H9 (cell line): ENCODE measurements at regions not wholly inside any gene's neighbourhood (a gene's known extent, or its start where the extent isn't known, plus 50 kb on each side); places are given as distances from the start of the nearest gene placed in this dataset.

Experiments
- DNase-seq: peaks from one replicate; pipeline ENCODE4 v3.0.0-alpha.2; 2017
- H2AFZ ChIP-seq: one replicate; pipeline ENCODE4 v1.6.1; 2013; ENCODE audit warnings: mild to moderate bottlenecking, low read length, control low read depth, moderate library complexity
- H2AK5ac ChIP-seq: 2 replicates; pipeline ENCODE4 v1.6.1; 2013; ENCODE audit warnings: low read length, control low read depth, mixed read lengths; ENCODE audit not compliant: insufficient read length
- H2BK120ac ChIP-seq: one replicate; pipeline ENCODE4 v1.6.1; 2013; ENCODE audit warnings: low read depth, mild to moderate bottlenecking, low read length, control low read depth, inconsistent platforms; ENCODE audit not compliant: poor library complexity, severe bottlenecking
- H2BK12ac ChIP-seq: 2 replicates; pipeline ENCODE4 v1.6.1; 2013; ENCODE audit warnings: low read length, control low read depth, mixed read lengths, low read depth; ENCODE audit not compliant: insufficient read length
- H2BK15ac ChIP-seq: 2 replicates; pipeline ENCODE4 v1.6.1; 2013; ENCODE audit warnings: low read depth, low read length, control low read depth
- H2BK20ac ChIP-seq: one replicate; pipeline ENCODE4 v1.6.1; 2013; ENCODE audit warnings: low read depth, mild to moderate bottlenecking, low read length, control low read depth, inconsistent platforms; ENCODE audit not compliant: poor library complexity, severe bottlenecking
- H2BK5ac ChIP-seq: 2 replicates; pipeline ENCODE4 v1.6.1; 2013; ENCODE audit warnings: low read length, control low read depth, mixed read lengths; ENCODE audit not compliant: insufficient read length
- H3K14ac ChIP-seq: 2 replicates; pipeline ENCODE4 v1.6.1; 2013; ENCODE audit warnings: low read length, control low read depth; ENCODE audit not compliant: insufficient read depth
- H3K18ac ChIP-seq: 2 replicates; pipeline ENCODE4 v1.6.1; 2013; ENCODE audit warnings: low read depth, mild to moderate bottlenecking, mixed read lengths, low read length, control low read depth; ENCODE audit not compliant: insufficient read length
- H3K23ac ChIP-seq: 2 replicates; pipeline ENCODE4 v1.6.1; 2013; ENCODE audit warnings: low read length, control low read depth, mixed read lengths, low read depth; ENCODE audit not compliant: insufficient read length
- H3K23me2 ChIP-seq: 2 replicates; pipeline ENCODE4 v1.6.1; 2013; ENCODE audit warnings: low read depth, mild to moderate bottlenecking, mixed read lengths, low read length, control low read depth; ENCODE audit not compliant: insufficient read length, poor library complexity, severe bottlenecking
- H3K27ac ChIP-seq: 2 replicates; pipeline ENCODE4 v1.5.1; 2013; ENCODE audit warnings: low read length, control low read depth, mixed read lengths, low read depth; ENCODE audit not compliant: insufficient read length
- H3K27me3 ChIP-seq: 2 replicates; pipeline ENCODE4 v1.6.1; 2013; ENCODE audit warnings: low read length, control low read depth, inconsistent platforms; ENCODE audit not compliant: insufficient read depth
- H3K4ac ChIP-seq: 2 replicates; pipeline ENCODE4 v1.6.1; 2013; ENCODE audit warnings: low read depth, mild to moderate bottlenecking, control low read depth, inconsistent platforms, low read length, moderate library complexity
- H3K4me1 ChIP-seq: 2 replicates; pipeline ENCODE4 v1.6.1; 2013; ENCODE audit warnings: low read length, control low read depth, inconsistent platforms; ENCODE audit not compliant: insufficient read depth
- H3K4me2 ChIP-seq: 2 replicates; pipeline ENCODE4 v1.6.1; 2013; ENCODE audit warnings: low read length, control low read depth, mixed read lengths; ENCODE audit not compliant: insufficient read length, insufficient read depth
- H3K56ac ChIP-seq: 2 replicates; pipeline ENCODE4 v1.6.1; 2013; ENCODE audit warnings: low read depth, mild to moderate bottlenecking, mixed read lengths, low read length, control low read depth; ENCODE audit not compliant: insufficient read length
- H3K79me1 ChIP-seq: 2 replicates; pipeline ENCODE4 v1.6.1; 2013; ENCODE audit warnings: low read depth, mild to moderate bottlenecking, moderate library complexity, low read length, control low read depth, inconsistent platforms; ENCODE audit not compliant: insufficient read depth, poor library complexity, severe bottlenecking
- H3K79me2 ChIP-seq: 2 replicates; pipeline ENCODE4 v1.6.1; 2013; ENCODE audit warnings: low read length, control low read depth, inconsistent platforms; ENCODE audit not compliant: insufficient read depth
- H3K9ac ChIP-seq: 2 replicates; pipeline ENCODE4 v1.6.1; 2013; ENCODE audit warnings: low read length, control low read depth, mixed read lengths; ENCODE audit not compliant: insufficient read length; ENCODE audit errors: extremely low read depth
- H3K9me3 ChIP-seq: one replicate; pipeline ENCODE4 v1.6.1; 2013; ENCODE audit warnings: low read depth, low read length, inconsistent platforms; ENCODE audit not compliant: control insufficient read depth
- H3T11ph ChIP-seq: one replicate; pipeline ENCODE4 v1.6.1; 2013; ENCODE audit warnings: mild to moderate bottlenecking, low read length, control low read depth, inconsistent platforms
- H4K20me1 ChIP-seq: one replicate; pipeline ENCODE4 v1.6.1; 2013; ENCODE audit not compliant: control insufficient read depth, insufficient read length, insufficient read depth
- H4K5ac ChIP-seq: 2 replicates; pipeline ENCODE4 v1.6.1; 2013; ENCODE audit warnings: low read depth, mild to moderate bottlenecking, mixed read lengths, low read length, control low read depth; ENCODE audit not compliant: insufficient read length
- H4K8ac ChIP-seq: replicated peaks from 2 replicates; pipeline ENCODE4 v1.6.1; 2013; ENCODE audit warnings: low read length, control low read depth, mixed read lengths, low read depth; ENCODE audit not compliant: insufficient read length
- H4K91ac ChIP-seq: 2 replicates; pipeline ENCODE4 v1.6.1; 2013; ENCODE audit warnings: low read depth, mild to moderate bottlenecking, moderate library complexity, mixed read lengths, low read length, control low read depth; ENCODE audit not compliant: insufficient read length
- H3K27ac Mint-ChIP-seq, 3 experiments: 2 replicates in 2 of 3; 3 replicates in 1 of 3; pipeline ENCODE4 v1.8.0; 2020 to 2021; ENCODE audit warnings: mixed read lengths in 3 of 3, mild to moderate bottlenecking in 1 of 3, moderate library complexity in 1 of 3
- H3K27me3 Mint-ChIP-seq: 2 replicates; pipeline ENCODE4 v1.8.0; 2021; ENCODE audit warnings: low read depth, mild to moderate bottlenecking, moderate library complexity, mixed read lengths
- H3K36me3 Mint-ChIP-seq, 3 experiments: 2 replicates in 2 of 3; 3 replicates in 1 of 3; pipeline ENCODE4 v1.8.0; 2020 to 2021; ENCODE audit warnings: low read depth in 3 of 3, mixed read lengths in 3 of 3; ENCODE audit not compliant: insufficient read depth in 1 of 3
- H3K4me1 Mint-ChIP-seq, 2 experiments: 2 replicates each; pipeline ENCODE4 v1.8.0; 2020; ENCODE audit warnings: mixed read lengths in 2 of 2
- H3K4me3 Mint-ChIP-seq, 2 experiments: 2 replicates in 1 of 2; 3 replicates in 1 of 2; pipeline ENCODE4 v1.8.0; 2020 to 2021; ENCODE audit warnings: mild to moderate bottlenecking in 2 of 2, mixed read lengths in 2 of 2, moderate library complexity in 1 of 2
- H3K9me3 Mint-ChIP-seq, 2 experiments: 2 replicates in 1 of 2; 3 replicates in 1 of 2; pipeline ENCODE4 v1.8.0; 2020; ENCODE audit warnings: mild to moderate bottlenecking in 2 of 2, mixed read lengths in 2 of 2, moderate library complexity in 1 of 2
- WGBS: extraction: QIAGEN DNeasy Blood & Tissue Kit; methylation state at CpG from one replicate; pipeline ENCODE4 v1.1.7; 2013; ENCODE audit warnings: missing lambda C conversion rate, low lambda C conversion rate, mixed read lengths; ENCODE audit not compliant: insufficient read length; ENCODE audit errors: extremely low coverage; 5-methylcytosine and 5-hydroxymethylcytosine counted together
- TF ChIP-seq, protein P1 (sequence below): fragments of 200-600 bp; sonication (generic); conservative IDR thresholded peaks from 3 replicates; pipeline ENCODE4 v1.8.0; 2021; ENCODE audit warnings: antibody characterized with exemption, mild to moderate bottlenecking

DNA sequence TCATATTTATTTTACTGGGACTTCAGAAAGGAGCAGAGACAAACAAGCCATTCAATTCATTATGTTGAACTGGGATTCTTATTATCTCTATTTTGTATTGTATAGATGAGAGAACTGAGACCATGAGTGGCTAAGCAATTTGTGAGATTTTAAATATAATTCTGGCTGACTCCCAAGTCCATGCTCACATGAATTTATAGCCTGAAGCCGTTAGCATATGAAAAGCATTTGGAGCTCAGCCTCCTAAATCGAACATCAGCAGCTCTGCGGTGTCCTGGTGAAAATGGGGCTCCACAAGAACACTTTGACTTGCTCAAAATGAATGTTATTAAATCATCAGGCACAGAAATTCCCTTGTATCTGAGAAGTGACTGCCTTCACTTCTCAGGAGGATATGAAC, 96.8 kb upstream of the DPT start:
- H3K18ac ChIP-seq = no peak overlapping the region
- no peaks in the 10 kb centered on the region for H3K9me3 ChIP-seq
- no peak overlapping the region for H3K4ac ChIP-seq
- no peak overlapping the region for H4K91ac ChIP-seq
- no peak overlapping the region for H2BK5ac ChIP-seq
- no CpG with 5 or more reads among the region's 3 CpGs for WGBS
- no peaks in the 10 kb centered on the region for H3K4me1 ChIP-seq
- peaks cover 0 to 3% of the 10 kb centered on the region in 2 experiments; a peak in 2 of 5 replicates for H3K9me3 Mint-ChIP-seq
- no peaks in the 10 kb centered on the region for H3K27me3 Mint-ChIP-seq
- H2AFZ ChIP-seq = no peak overlapping the region
- no peaks in the 10 kb centered on the region for H3K27me3 ChIP-seq
- no peaks in the 10 kb centered on the region for H4K20me1 ChIP-seq
- no peak overlapping the region for H3K27ac ChIP-seq
- H3K14ac ChIP-seq = no peak overlapping the region
- no peak overlapping the region for H3K27ac Mint-ChIP-seq
- no peak overlapping the region for H2AK5ac ChIP-seq
- H3K4me3 Mint-ChIP-seq = no peak overlapping the region
- peaks cover 0 to 4% (median 0%) of the 10 kb centered on the region in 3 experiments; a peak in 1 of 7 replicates for H3K36me3 Mint-ChIP-seq
- no peaks in the 10 kb centered on the region for H3K79me1 ChIP-seq
- no peaks in the 10 kb centered on the region for H3K79me2 ChIP-seq
- no peak overlapping the region for H3K56ac ChIP-seq
- TF ChIP-seq, protein P1, sequence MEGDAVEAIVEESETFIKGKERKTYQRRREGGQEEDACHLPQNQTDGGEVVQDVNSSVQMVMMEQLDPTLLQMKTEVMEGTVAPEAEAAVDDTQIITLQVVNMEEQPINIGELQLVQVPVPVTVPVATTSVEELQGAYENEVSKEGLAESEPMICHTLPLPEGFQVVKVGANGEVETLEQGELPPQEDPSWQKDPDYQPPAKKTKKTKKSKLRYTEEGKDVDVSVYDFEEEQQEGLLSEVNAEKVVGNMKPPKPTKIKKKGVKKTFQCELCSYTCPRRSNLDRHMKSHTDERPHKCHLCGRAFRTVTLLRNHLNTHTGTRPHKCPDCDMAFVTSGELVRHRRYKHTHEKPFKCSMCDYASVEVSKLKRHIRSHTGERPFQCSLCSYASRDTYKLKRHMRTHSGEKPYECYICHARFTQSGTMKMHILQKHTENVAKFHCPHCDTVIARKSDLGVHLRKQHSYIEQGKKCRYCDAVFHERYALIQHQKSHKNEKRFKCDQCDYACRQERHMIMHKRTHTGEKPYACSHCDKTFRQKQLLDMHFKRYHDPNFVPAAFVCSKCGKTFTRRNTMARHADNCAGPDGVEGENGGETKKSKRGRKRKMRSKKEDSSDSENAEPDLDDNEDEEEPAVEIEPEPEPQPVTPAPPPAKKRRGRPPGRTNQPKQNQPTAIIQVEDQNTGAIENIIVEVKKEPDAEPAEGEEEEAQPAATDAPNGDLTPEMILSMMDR = no peak
- H3K9ac ChIP-seq = no peak overlapping the region
- H2BK20ac ChIP-seq = no peak overlapping the region
- no peak overlapping the region for H2BK120ac ChIP-seq
- no peak overlapping the region for H3T11ph ChIP-seq
- H3K4me1 Mint-ChIP-seq = peaks cover 15 to 18% of the 10 kb centered on the region in 2 experiments
- no peaks in the 10 kb centered on the region for H3K23me2 ChIP-seq
- H2BK12ac ChIP-seq = no peak overlapping the region
- DNase-seq = no peak
- no peak overlapping the region for H4K8ac ChIP-seq
- no peak overlapping the region for H4K5ac ChIP-seq
- no peak overlapping the region for H2BK15ac ChIP-seq
- no peak overlapping the region for H3K23ac ChIP-seq
- no peak overlapping the region for H3K4me2 ChIP-seq
